ENCODE measurements at regions not wholly inside any gene's neighbourhood (a gene's known extent, or its start where the extent isn't known, plus 50 kb on each side); places are given as distances from the start of the nearest gene placed in this dataset.
"Not testable (repeated sequence)": the region's sequence is repeated elsewhere in the genome, so short reads cannot be mapped to it uniquely, and the experiment has no call there.

DNA sequence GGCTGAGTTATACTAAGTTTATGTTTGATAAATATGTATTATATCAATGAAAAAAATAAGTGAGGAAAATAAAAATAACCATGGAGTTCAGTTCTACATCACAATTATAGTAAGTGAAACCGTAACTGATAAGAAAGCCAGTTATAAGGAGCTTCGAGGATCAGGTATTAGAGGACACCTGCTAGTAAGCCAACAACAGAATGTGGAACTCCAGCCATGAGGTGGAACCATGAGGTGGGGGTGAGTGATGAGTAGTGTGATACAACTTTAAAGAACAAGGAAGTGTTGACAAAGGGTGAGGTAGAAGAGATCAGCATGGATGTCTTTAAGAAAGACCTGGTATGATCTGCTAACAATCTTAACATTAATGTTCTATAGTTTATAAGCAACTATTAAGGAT, 452.9 kb downstream of the GUCY1A2 start:
- Histone ChIP-seq H3K27ac (ENCODE audit: low read depth in 1 of 2, low read length in 2 of 2) (no peak overlapping the region), H3K36me3 (replicated peaks in 1 of 2; ENCODE audit: control insufficient read depth in 1 of 2, insufficient read depth in 2 of 2, low read length in 2 of 2) (no peaks in the 10 kb centered on the region), H3K79me2 (ENCODE audit: insufficient read depth, low read length) (no peaks in the 10 kb centered on the region), H3K4me1 (ENCODE audit: control insufficient read depth in 1 of 2, insufficient read depth in 2 of 2, low read length in 2 of 2) (no peaks in the 10 kb centered on the region), H3K4me2 (replicated peaks; ENCODE audit: extremely low read depth, low read length, poor library complexity, severe bottlenecking) (no peak overlapping the region), H3K9me3 (replicated peaks in 1 of 2; ENCODE audit: control insufficient read depth in 1 of 2, insufficient read depth in 1 of 2, low read length in 2 of 2) (peaks cover 0 to 3% of the 10 kb centered on the region in 2 donors), H3K9ac (ENCODE audit: insufficient read depth, low read length, poor library complexity, severe bottlenecking) (no peak overlapping the region), H3K4me3 (replicated peaks in 1 of 3; ENCODE audit: low read depth in 2 of 3, low read length in 3 of 3) (no peak overlapping the region), H4K20me1 (ENCODE audit: insufficient read depth, low read length) (no peaks in the 10 kb centered on the region), H2AFZ (ENCODE audit: insufficient read depth, low read depth, low read length, poor library complexity, severe bottlenecking) (no peak overlapping the region), H3K27me3 (ENCODE audit: control insufficient read depth in 2 of 2, insufficient read depth in 2 of 2, low read length in 2 of 2) (no peaks in the 10 kb centered on the region)
- H3K36me3 Mint-ChIP-seq, result no peaks in the 10 kb centered on the region
- no peak for TF ChIP-seq CTCF (IDR thresholded peaks at IDR 0.05)
- H3K4me3 Mint-ChIP-seq, result no peak overlapping the region
- H3K27me3 Mint-ChIP-seq (ENCODE audit: low read depth in 3 of 3), result peaks cover 0 to 1% (median 0%) of the 10 kb centered on the region in 3 donors
- no CpG with 5 or more reads among the region's 2 CpGs for WGBS (ENCODE audit: insufficient coverage)
- peaks cover 0 to 10% (median 6%) of the 10 kb centered on the region in 7 donors for H3K9me3 Mint-ChIP-seq
- H3K27ac Mint-ChIP-seq, result no peak overlapping the region
- DNase-seq, result no peak
- no peaks in the 10 kb centered on the region for H3K4me1 Mint-ChIP-seq
- intact Hi-C loops (cut with micrococcal nuclease), result no loop called here

GRCh38 chr11:106568632-106569031, 449.6 kb downstream of the GUCY1A2 start:
- no peaks in the 10 kb centered on the region for H4K20me1 ChIP-seq (ENCODE audit: insufficient read depth, low read length)
- Mint-ChIP-seq H3K9me3 (peaks cover 0 to 10% (median 6%) of the 10 kb centered on the region in 7 donors), H3K36me3 (no peaks in the 10 kb centered on the region), H3K4me3 (no peak overlapping the region), H3K27ac (no peak overlapping the region), H3K4me1 (no peaks in the 10 kb centered on the region), H3K27me3 (ENCODE audit: low read depth in 3 of 3) (peaks cover 0 to 3% (median 0%) of the 10 kb centered on the region in 3 donors)
- no peaks in the 10 kb centered on the region for H3K36me3 ChIP-seq (replicated peaks in 1 of 2; ENCODE audit: control insufficient read depth in 1 of 2, insufficient read depth in 2 of 2, low read length in 2 of 2)
- H3K27ac ChIP-seq (ENCODE audit: low read depth in 1 of 2, low read length in 2 of 2), result no peak overlapping the region
- H3K4me1 ChIP-seq (ENCODE audit: control insufficient read depth in 1 of 2, insufficient read depth in 2 of 2, low read length in 2 of 2), result no peaks in the 10 kb centered on the region
- no peak overlapping the region for H3K4me2 ChIP-seq (replicated peaks; ENCODE audit: extremely low read depth, low read length, poor library complexity, severe bottlenecking)
- H3K79me2 ChIP-seq (ENCODE audit: insufficient read depth, low read length), result no peaks in the 10 kb centered on the region
- no peak for TF ChIP-seq CTCF (IDR thresholded peaks at IDR 0.05)
- intact Hi-C loops (cut with micrococcal nuclease), result no loop called here
- WGBS (ENCODE audit: insufficient coverage), result no CpG with 5 or more reads among the region's 3 CpGs
- no peak for DNase-seq
- no peak overlapping the region for H3K9ac ChIP-seq (ENCODE audit: insufficient read depth, low read length, poor library complexity, severe bottlenecking)
- H3K4me3 ChIP-seq (replicated peaks in 1 of 3; ENCODE audit: low read depth in 2 of 3, low read length in 3 of 3), result no peak overlapping the region
- H3K9me3 ChIP-seq (replicated peaks in 1 of 2; ENCODE audit: control insufficient read depth in 1 of 2, insufficient read depth in 1 of 2, low read length in 2 of 2), result peaks cover 3 to 5% of the 10 kb centered on the region in 2 donors
- no peaks in the 10 kb centered on the region for H3K27me3 ChIP-seq (ENCODE audit: control insufficient read depth in 2 of 2, insufficient read depth in 2 of 2, low read length in 2 of 2)
- H2AFZ ChIP-seq (ENCODE audit: insufficient read depth, low read depth, low read length, poor library complexity, severe bottlenecking), result no peak overlapping the region

DNA sequence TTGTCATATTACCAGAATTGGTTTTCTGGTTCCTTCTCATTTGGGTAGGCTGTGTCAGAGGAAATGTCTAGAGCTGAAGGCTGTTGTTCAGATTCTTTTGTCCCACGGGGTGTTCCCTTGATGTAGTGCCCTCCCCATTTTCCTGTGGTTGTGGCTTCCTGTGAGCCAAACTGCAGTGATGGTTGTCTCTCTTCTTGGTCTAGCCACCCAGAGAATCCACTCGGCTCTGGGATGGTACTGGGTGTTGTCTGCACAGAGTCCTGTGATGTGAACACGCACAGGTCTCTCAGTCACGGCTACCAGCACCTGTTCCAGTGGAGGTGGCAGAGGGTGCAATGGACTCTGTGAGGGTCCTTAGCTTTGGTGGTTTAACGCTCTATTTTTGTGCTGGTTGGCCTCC, 440.9 kb downstream of the GUCY1A2 start:
- 73% methylated on average over 3 of the region's 5 CpGs for WGBS (ENCODE audit: insufficient coverage)
- intact Hi-C loops (cut with micrococcal nuclease); H3K4me3 Mint-ChIP-seq; H3K27me3 ChIP-seq (ENCODE audit: control insufficient read depth in 2 of 2, insufficient read depth in 2 of 2, low read length in 2 of 2); H3K4me2 ChIP-seq (replicated peaks; ENCODE audit: extremely low read depth, low read length, poor library complexity, severe bottlenecking); H3K4me3 ChIP-seq (replicated peaks in 1 of 3; ENCODE audit: low read depth in 2 of 3, low read length in 3 of 3); H3K36me3 Mint-ChIP-seq; H4K20me1 ChIP-seq (ENCODE audit: insufficient read depth, low read length); H3K79me2 ChIP-seq (ENCODE audit: insufficient read depth, low read length); H3K27ac ChIP-seq (ENCODE audit: low read depth in 1 of 2, low read length in 2 of 2); H3K36me3 ChIP-seq (replicated peaks in 1 of 2; ENCODE audit: control insufficient read depth in 1 of 2, insufficient read depth in 2 of 2, low read length in 2 of 2); H3K9ac ChIP-seq (ENCODE audit: insufficient read depth, low read length, poor library complexity, severe bottlenecking); H3K4me1 Mint-ChIP-seq; H3K27me3 Mint-ChIP-seq (ENCODE audit: low read depth in 3 of 3); DNase-seq; H3K27ac Mint-ChIP-seq; H3K4me1 ChIP-seq (ENCODE audit: control insufficient read depth in 1 of 2, insufficient read depth in 2 of 2, low read length in 2 of 2); H2AFZ ChIP-seq (ENCODE audit: insufficient read depth, low read depth, low read length, poor library complexity, severe bottlenecking): not testable (repeated sequence)
- H3K9me3 ChIP-seq (replicated peaks in 1 of 2; ENCODE audit: control insufficient read depth in 1 of 2, insufficient read depth in 1 of 2, low read length in 2 of 2), result peaks cover 17 to 25% of the 10 kb centered on the region in 2 donors
- peaks cover 5 to 27% (median 16%) of the 10 kb centered on the region in 7 donors for H3K9me3 Mint-ChIP-seq
